Lower lobe of right lung (tissue), 2 donors: ENCODE measurements at regions not wholly inside any gene's neighbourhood (a gene's known extent, or its start where the extent isn't known, plus 50 kb on each side); places are given as distances from the start of the nearest gene placed in this dataset.

ENCODE experiments used
- ATAC-seq, 2 donors: fragments of 200-7000 bp; cut with Tn5 transposase; one replicate each; pipeline ENCODE4 v1.9.1; 2020 to 2022; ENCODE audit warnings: mild to moderate bottlenecking in 2 of 2, moderate library complexity in 2 of 2
- DNase-seq: peaks from one replicate; pipeline ENCODE4 v3.0.0-alpha.2; 2020
- H3K27ac ChIP-seq: fragments of 200-600 bp; one replicate; pipeline ENCODE4 v1.8.0; 2022
- H3K27me3 ChIP-seq: fragments of 200-600 bp; one replicate; pipeline ENCODE4 v1.8.0; 2022; ENCODE audit warnings: low read depth
- H3K36me3 ChIP-seq: fragments of 200-600 bp; one replicate; pipeline ENCODE4 v1.8.0; 2022; ENCODE audit warnings: mild to moderate bottlenecking
- H3K4me1 ChIP-seq: fragments of 200-600 bp; one replicate; pipeline ENCODE4 v1.8.0; 2022
- H3K4me3 ChIP-seq: fragments of 200-600 bp; one replicate; pipeline ENCODE4 v1.8.0; 2022; ENCODE audit warnings: mild to moderate bottlenecking
- H3K9me3 ChIP-seq: fragments of 200-600 bp; one replicate; pipeline ENCODE4 v1.8.0; 2022
- intact Hi-C: fragments of 100-400 bp; cut with DNase I; formaldehyde crosslinking; loops from one replicate; pipeline ENCODE4 v1.11.0; 2022
- TF ChIP-seq, protein P1 (sequence below): fragments of 200-600 bp; IDR thresholded peaks from one replicate; pipeline ENCODE4 v1.8.0; 2022; ENCODE audit warnings: antibody characterized with exemption, mild to moderate bottlenecking
- donor health status: DM: no; HTN: yes; CAD: no; lungs with severe emphysema.

DNA sequence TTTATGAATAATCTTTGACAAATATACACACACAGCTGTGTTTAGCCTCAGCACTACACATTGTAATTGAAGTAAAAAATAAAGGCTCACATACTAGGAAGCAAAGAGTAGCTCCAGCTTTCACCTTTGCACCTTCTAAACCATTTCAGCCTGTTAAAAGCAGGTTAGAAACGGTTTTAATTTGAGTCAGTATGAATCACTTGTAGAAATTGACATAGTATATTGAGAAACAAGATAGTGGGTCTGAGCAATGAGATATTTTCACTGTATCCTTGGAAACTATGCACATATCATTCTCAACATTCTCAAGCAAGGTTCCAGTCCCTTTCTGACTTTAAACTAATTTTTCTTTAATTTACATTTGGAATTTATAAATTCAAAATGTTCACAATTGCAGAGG lies 380.3 kb downstream of the AASDHPPT start:
- H3K36me3 ChIP-seq, result no peaks in the 10 kb centered on the region
- no peaks in the 10 kb centered on the region for H3K27me3 ChIP-seq
- H3K9me3 ChIP-seq, result no peaks in the 10 kb centered on the region
- no peak overlapping the region for H3K27ac ChIP-seq
- intact Hi-C loops, result no loop called here
- TF ChIP-seq, protein P1, sequence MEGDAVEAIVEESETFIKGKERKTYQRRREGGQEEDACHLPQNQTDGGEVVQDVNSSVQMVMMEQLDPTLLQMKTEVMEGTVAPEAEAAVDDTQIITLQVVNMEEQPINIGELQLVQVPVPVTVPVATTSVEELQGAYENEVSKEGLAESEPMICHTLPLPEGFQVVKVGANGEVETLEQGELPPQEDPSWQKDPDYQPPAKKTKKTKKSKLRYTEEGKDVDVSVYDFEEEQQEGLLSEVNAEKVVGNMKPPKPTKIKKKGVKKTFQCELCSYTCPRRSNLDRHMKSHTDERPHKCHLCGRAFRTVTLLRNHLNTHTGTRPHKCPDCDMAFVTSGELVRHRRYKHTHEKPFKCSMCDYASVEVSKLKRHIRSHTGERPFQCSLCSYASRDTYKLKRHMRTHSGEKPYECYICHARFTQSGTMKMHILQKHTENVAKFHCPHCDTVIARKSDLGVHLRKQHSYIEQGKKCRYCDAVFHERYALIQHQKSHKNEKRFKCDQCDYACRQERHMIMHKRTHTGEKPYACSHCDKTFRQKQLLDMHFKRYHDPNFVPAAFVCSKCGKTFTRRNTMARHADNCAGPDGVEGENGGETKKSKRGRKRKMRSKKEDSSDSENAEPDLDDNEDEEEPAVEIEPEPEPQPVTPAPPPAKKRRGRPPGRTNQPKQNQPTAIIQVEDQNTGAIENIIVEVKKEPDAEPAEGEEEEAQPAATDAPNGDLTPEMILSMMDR, result no peak
- ATAC-seq (no peak), DNase-seq (no peak)
- H3K4me1 ChIP-seq, result peaks cover 6% of the 10 kb centered on the region
- H3K4me3 ChIP-seq, result no peak overlapping the region

DNA sequence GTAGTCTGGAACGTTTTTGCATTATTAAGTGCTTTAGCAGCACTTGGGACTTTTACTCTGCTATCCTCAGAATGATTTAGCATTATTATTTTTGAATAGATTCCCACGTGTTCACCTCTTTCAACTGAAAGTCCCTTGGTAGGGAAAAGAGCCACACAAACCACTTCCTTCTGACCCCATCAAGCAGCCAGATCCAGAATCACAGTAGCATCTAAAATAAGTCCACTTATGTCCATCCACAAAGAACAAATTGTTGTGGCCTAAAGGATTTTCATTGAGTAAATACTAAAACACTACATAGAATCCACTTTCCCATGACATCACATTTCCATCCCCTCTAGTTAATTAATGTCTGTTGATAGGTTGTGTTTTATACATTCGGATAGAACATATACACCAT lies 381.7 kb downstream of the AASDHPPT start:
- no peaks in the 10 kb centered on the region for H3K27me3 ChIP-seq
- ATAC-seq, result no peak
- H3K4me1 ChIP-seq, result peaks cover 6% of the 10 kb centered on the region
- DNase-seq, result no peak
- H3K27ac ChIP-seq, result no peak overlapping the region
- no peak overlapping the region for H3K4me3 ChIP-seq
- intact Hi-C loops, result no loop called here
- H3K9me3 ChIP-seq, result no peaks in the 10 kb centered on the region
- TF ChIP-seq, protein P1, result no peak
- no peaks in the 10 kb centered on the region for H3K36me3 ChIP-seq

DNA sequence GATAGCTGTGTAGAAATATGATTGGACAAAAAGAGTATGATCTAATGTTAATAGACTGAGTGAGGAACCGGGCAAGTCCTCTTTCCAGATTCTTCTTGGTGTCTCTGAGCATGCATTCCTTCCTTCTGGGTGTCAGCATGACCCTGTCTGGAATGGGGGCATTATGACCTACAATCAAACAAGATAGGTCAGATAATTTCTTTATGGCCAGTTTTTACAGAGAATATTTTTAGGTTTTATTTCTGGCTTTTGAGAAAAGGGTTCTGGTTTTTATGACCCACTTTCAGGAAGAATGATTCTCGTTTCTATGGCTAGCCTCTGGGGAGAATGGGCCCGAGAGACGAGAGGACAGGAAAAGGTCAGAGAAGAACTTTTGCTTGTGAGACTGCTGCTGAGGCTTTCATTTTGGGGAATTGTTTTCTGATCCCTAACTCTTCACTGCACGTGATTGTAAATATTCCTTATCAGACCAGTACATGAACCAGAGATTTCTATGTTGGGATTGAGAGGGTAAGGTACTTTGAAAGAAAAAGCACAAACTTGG lies 383.8 kb downstream of the AASDHPPT start:
- Histone ChIP-seq H3K4me1 (peaks cover 6% of the 10 kb centered on the region), H3K4me3 (no peak overlapping the region), H3K9me3 (no peaks in the 10 kb centered on the region), H3K27ac (no peak overlapping the region), H3K27me3 (no peaks in the 10 kb centered on the region), H3K36me3 (no peaks in the 10 kb centered on the region)
- TF ChIP-seq, protein P1, result no peak
- intact Hi-C loops, result no loop called here
- no peak for ATAC-seq
- no peak for DNase-seq

DNA sequence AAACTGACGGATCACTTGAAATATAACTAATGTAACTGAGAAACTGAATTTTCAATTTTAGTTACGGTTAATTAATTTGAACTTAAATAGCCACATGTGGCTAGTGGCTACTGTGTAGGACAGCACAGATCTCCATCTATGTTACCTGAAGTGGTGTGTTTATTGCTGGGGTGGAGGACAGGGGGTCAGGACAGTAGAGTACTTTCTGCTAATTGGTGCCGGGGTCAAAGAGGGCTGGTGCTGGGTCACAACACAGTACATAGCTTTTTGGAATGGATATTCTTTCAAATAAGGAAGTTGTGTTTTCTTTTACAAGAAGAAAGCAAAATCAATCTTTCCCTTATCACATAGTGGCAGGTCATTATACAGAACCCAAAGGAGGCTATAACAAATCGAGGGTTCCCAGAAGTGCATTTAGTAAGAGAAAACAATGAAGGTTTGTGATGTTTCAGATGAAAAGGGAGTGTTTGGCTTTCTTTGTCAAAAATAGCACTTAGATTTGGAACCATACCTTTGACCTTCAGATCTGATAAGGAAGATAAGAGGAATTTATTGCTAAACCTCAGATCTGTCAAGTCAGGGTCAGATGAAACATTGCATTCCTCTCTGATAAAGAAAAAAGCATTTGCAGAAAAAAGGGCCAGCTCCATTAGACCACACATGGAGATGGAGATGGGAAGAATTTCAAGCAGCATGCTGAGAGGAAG lies 384.5 kb downstream of the AASDHPPT start:
- Histone ChIP-seq H3K4me1 (peaks cover 6% of the 10 kb centered on the region), H3K9me3 (no peaks in the 10 kb centered on the region), H3K27me3 (no peaks in the 10 kb centered on the region), H3K36me3 (no peaks in the 10 kb centered on the region), H3K27ac (no peak overlapping the region), H3K4me3 (no peak overlapping the region)
- ATAC-seq, result no peak
- no peak for DNase-seq
- TF ChIP-seq, protein P1, result no peak
- intact Hi-C loops, result no loop called here

DNA sequence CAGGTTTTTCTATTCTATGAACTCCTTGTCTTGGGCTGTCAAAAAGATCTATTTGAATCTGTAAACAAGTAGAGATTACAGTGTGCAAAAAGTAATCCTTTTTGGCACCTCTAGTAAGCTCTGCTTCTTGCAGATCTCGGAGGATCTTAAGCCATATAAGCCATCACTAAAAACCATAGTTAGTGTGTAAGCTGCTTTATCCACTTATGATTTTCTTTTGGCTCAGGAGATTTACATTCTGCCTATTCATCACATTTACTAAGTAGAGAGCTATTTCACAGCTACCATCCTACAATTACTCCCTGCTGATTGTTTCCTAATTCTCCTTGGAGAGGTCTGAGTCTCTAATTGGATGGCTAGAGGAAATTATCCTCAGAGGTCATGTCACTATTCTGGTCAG lies 385.7 kb downstream of the AASDHPPT start:
- Histone ChIP-seq H3K27me3 (no peaks in the 10 kb centered on the region), H3K27ac (no peak overlapping the region), H3K4me3 (no peak overlapping the region), H3K36me3 (no peaks in the 10 kb centered on the region), H3K4me1 (peaks cover 6% of the 10 kb centered on the region), H3K9me3 (no peaks in the 10 kb centered on the region)
- ATAC-seq, result no peak
- no peak for DNase-seq
- TF ChIP-seq, protein P1, result no peak
- intact Hi-C loops, result no loop called here
